Activated B cell treated with CpG ODN at 0.5 μM for 24 hours (primary cell): ENCODE measurements at regions not wholly inside any gene's neighbourhood (a gene's known extent, or its start where the extent isn't known, plus 50 kb on each side); places are given as distances from the start of the nearest gene placed in this dataset.

ENCODE experiments used
- ATAC-seq: fragments of 200-7000 bp; cut with Tn5 transposase; one replicate; pipeline ENCODE4 v1.10.0; 2021; ENCODE audit warnings: low read depth, mild to moderate bottlenecking, moderate library complexity
- CTCF ChIA-PET: fragments of 350-600 bp; sonication (Branson Sonifier 250); formaldehyde crosslinking; loops from one replicate; lab custom pipeline; 2021; ENCODE audit warnings: antibody characterized with exemption; lab: Charles Lee
- POLR2A ChIA-PET: fragments of 350-600 bp; sonication (Branson Sonifier 250); formaldehyde crosslinking; loops from one replicate; lab custom pipeline; 2021; ENCODE audit warnings: antibody characterized with exemption; lab: Charles Lee
- DNase-seq: peaks from one replicate; pipeline ENCODE4 v3.0.0; 2022
- H3K27ac Mint-ChIP-seq: one replicate; pipeline ENCODE4 v1.8.0; 2020; ENCODE audit warnings: mixed read lengths
- H3K27me3 Mint-ChIP-seq: one replicate; pipeline ENCODE4 v1.8.0; 2021; ENCODE audit warnings: mixed read lengths
- H3K36me3 Mint-ChIP-seq: one replicate; pipeline ENCODE4 v1.8.0; 2021; ENCODE audit warnings: low read depth, mixed read lengths
- H3K4me1 Mint-ChIP-seq: one replicate; pipeline ENCODE4 v1.8.0; 2021; ENCODE audit warnings: mixed read lengths
- H3K4me3 Mint-ChIP-seq: one replicate; pipeline ENCODE4 v1.8.0; 2020; ENCODE audit warnings: mild to moderate bottlenecking, mixed read lengths
- H3K9me3 Mint-ChIP-seq: one replicate; pipeline ENCODE4 v1.8.0; 2020; ENCODE audit warnings: mixed read lengths
- CTCF ChIP-seq: fragments of 200-600 bp; IDR thresholded peaks from one replicate; pipeline ENCODE4 v1.8.0; 2022; ENCODE audit warnings: antibody characterized with exemption, mild to moderate bottlenecking
- intact Hi-C: fragments of 100-400 bp; cut with micrococcal nuclease; formaldehyde crosslinking; loops from one replicate; pipeline ENCODE4 v1.15.1; 2024

- intact Hi-C loops, result no loop called here
- CTCF ChIA-PET, result no interaction called here
- no peak for TF ChIP-seq CTCF
- Mint-ChIP-seq H3K36me3 (no peaks in the 10 kb centered on the region), H3K4me1 (no peaks in the 10 kb centered on the region), H3K4me3 (no peak overlapping the region), H3K9me3 (peaks cover 17% of the 10 kb centered on the region), H3K27ac (no peak overlapping the region), H3K27me3 (no peaks in the 10 kb centered on the region)
- ATAC-seq (no peak), DNase-seq (no peak)
- POLR2A ChIA-PET, result no interaction called here
These were observed 914.3 kb upstream of the NCAM2 start for GRCh38 chr21:20083925-20084324.

- H3K4me1 Mint-ChIP-seq, result no peaks in the 10 kb centered on the region
- no peak for TF ChIP-seq CTCF
- ChIA-PET POLR2A (no interaction called here), CTCF (no interaction called here)
- no peaks in the 10 kb centered on the region for H3K36me3 Mint-ChIP-seq
- H3K4me3 Mint-ChIP-seq, result no peak overlapping the region
- H3K9me3 Mint-ChIP-seq, result peaks cover 21% of the 10 kb centered on the region
- ATAC-seq (no peak), DNase-seq (no peak)
- no peak overlapping the region for H3K27ac Mint-ChIP-seq
- no peaks in the 10 kb centered on the region for H3K27me3 Mint-ChIP-seq
- intact Hi-C loops, result no loop called here
These were observed 911.7 kb upstream of the NCAM2 start for GRCh38 chr21:20086508-20086907.

- Mint-ChIP-seq H3K9me3 (peaks cover 18% of the 10 kb centered on the region), H3K27me3 (no peaks in the 10 kb centered on the region), H3K36me3 (no peaks in the 10 kb centered on the region), H3K4me1 (no peaks in the 10 kb centered on the region), H3K27ac (no peak overlapping the region), H3K4me3 (no peak overlapping the region)
- no peak for ATAC-seq
- ChIA-PET POLR2A (no interaction called here), CTCF (no interaction called here)
- no peak for DNase-seq
- intact Hi-C loops, result no loop called here
- TF ChIP-seq CTCF, result no peak
These were observed 891.8 kb upstream of the NCAM2 start for GRCh38 chr21:20106368-20106767.

GRCh38 chr21:20108016-20108415 lies 890.2 kb upstream of the NCAM2 start:
- DNase-seq, result no peak
- Mint-ChIP-seq H3K4me3 (no peak overlapping the region), H3K27ac (no peak overlapping the region)

GRCh38 chr21:20108976-20109540 lies 889.2 kb upstream of the NCAM2 start:
- ATAC-seq (no peak), DNase-seq (no peak)
- CTCF ChIA-PET, result no interaction called here
- peaks cover 26% of the 10 kb centered on the region for H3K9me3 Mint-ChIP-seq
- no peak overlapping the region for H3K27ac Mint-ChIP-seq
- no peaks in the 10 kb centered on the region for H3K4me1 Mint-ChIP-seq
- H3K4me3 Mint-ChIP-seq, result no peak overlapping the region
- no peaks in the 10 kb centered on the region for H3K36me3 Mint-ChIP-seq
- intact Hi-C loops, result no loop called here
- no peaks in the 10 kb centered on the region for H3K27me3 Mint-ChIP-seq
- TF ChIP-seq CTCF, result no peak
- POLR2A ChIA-PET, result no interaction called here

More at GRCh38 chr21:20108016-20108415, 890.2 kb upstream of the NCAM2 start:
- H3K9me3 Mint-ChIP-seq, result peaks cover 25% of the 10 kb centered on the region
- no peaks in the 10 kb centered on the region for H3K4me1 Mint-ChIP-seq
- POLR2A ChIA-PET, result no interaction called here
- intact Hi-C loops, result no loop called here
- no peaks in the 10 kb centered on the region for H3K27me3 Mint-ChIP-seq
- no peak for ATAC-seq
- H3K36me3 Mint-ChIP-seq, result no peaks in the 10 kb centered on the region
- no peak for TF ChIP-seq CTCF
- CTCF ChIA-PET, result no interaction called here
